ENCODE measurements at regions not wholly inside any gene's neighbourhood (a gene's known extent, or its start where the extent isn't known, plus 50 kb on each side); places are given as distances from the start of the nearest gene placed in this dataset.
"Not testable (repeated sequence)": the region's sequence is repeated elsewhere in the genome, so short reads cannot be mapped to it uniquely, and the experiment has no call there.

- no peak for DNase-seq (ENCODE audit: low read depth)
Measured at GRCh38 chr16:8453359-8453758, 137.0 kb downstream of the TMEM114 start.

DNA sequence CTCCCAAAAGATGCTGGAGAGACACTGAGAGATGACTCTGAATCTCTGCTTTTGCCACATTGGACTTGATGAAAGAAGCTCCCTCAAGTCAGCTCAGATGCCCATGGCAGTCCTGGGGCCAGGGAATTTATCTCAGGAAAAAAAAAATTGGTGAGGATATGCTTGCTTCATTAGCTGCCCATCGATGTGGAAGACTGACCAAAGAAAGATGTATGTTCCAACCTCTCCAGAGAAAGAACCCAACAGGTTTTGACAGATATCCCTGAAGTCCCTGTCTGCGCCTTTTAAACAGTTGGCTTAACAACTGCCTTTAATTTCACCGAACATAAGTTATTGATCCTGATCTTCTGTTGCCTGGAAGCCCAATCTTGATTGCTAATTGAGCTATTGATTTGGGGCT is 137.4 kb downstream of the TMEM114 start:
- no peak for DNase-seq (ENCODE audit: low read depth)

- DNase-seq (ENCODE audit: low read depth), result no peak
Measured at GRCh38 chr16:8436931-8437330, 153.4 kb downstream of the TMEM114 start.

DNA sequence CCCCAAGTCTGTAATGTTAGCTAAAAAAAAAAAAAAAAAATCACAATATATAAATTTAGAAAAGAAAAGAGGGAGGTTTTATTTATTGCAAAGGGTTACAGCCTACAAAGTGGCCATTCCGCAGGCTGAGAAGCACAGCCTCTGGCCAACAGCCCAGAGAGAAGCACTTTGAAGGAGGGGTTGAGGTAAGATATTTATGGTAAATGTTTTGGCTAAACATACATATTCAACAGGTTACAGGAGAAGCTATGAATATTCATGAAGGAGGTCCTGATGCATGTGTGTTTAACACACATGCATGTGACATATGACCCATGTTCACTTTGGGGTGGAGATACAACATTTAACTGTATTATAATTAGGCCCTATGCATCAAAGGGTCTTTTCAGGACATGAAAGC is 158.5 kb downstream of the TMEM114 start:
- DNase-seq (ENCODE audit: low read depth), result no peak

DNA sequence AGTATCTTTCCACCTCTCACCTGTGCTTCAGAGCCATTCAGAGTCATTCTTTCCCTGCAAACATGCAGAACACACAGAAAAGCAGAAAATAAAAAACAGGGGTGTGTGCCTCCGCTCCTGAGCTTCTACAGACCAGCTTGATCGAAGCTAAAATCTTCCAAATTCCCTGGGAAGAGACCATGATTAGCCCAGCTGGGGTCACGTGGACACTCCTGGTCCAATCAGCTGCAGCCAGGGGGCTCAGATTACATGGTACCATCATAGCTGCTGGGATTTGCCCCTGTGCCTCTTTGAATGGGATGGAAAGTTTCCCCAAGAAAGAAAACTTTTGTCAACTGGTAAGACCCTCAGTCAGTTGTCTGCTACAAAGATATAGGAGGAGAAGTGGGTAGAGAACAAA is 159.9 kb downstream of the TMEM114 start:
- DNase-seq (ENCODE audit: low read depth), result no peak

GRCh38 chr16:8426569-8426968 is 163.7 kb downstream of the TMEM114 start:
- DNase-seq (ENCODE audit: low read depth), result no peak

GRCh38 chr16:8417145-8417544 is 173.2 kb downstream of the TMEM114 start:
- DNase-seq (ENCODE audit: low read depth), result no peak

- no peak for DNase-seq (ENCODE audit: low read depth)
Measured at GRCh38 chr16:8408855-8409567, 181.3 kb downstream of the TMEM114 start.

DNA sequence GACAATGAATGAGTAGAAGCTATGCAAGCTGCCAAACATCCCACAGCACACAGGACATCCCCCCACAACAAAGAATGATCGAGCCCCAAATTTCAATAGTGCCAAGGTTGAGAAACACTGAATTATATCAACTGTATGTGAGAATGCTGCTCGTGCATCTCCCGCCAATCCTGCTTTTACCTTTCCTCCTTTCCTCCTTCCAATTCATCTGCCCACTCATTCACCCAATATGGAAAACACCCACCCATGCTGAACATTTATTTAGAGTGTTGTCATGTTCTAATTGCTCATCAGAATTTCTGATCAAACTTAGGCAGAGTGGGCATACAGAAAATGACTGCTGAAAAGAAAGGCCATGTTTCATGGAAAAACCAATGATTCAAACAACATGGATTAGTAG is 183.0 kb downstream of the TMEM114 start:
- no peak for DNase-seq (ENCODE audit: low read depth)

DNA sequence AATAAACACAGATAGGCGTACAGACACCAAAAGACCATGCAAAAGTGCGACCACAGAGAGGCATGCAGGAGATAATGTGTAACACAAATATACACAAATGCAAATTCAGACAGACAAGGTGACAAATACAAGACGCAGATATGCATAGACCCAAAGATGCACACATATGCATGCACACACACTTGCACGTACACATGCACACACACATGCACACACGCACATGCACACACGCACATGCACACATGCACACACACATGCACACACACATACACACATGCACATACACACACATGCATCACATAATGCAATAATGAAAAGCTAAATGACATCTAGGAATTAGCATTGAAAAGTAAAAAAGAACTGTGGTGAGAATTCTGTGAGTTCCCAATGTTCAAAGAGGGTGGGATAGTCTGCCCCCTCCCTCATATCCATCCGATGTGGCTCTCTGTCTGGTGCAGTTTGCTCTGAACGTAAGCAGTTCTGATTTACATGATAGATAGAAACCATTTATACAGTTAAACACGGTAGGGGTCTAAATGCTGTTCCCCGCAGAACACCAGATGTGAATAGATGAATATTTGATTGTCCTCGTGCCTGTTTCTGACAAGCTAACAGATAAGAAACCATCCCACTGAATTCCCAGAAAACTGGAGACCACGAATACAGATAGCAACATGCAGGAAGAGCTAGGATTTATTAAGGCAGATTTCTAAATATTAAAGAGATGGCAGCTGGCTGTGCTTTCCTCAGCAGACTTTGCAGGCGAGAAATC is 186.1 kb downstream of the TMEM114 start:
- DNase-seq (ENCODE audit: low read depth), result no peak

DNA sequence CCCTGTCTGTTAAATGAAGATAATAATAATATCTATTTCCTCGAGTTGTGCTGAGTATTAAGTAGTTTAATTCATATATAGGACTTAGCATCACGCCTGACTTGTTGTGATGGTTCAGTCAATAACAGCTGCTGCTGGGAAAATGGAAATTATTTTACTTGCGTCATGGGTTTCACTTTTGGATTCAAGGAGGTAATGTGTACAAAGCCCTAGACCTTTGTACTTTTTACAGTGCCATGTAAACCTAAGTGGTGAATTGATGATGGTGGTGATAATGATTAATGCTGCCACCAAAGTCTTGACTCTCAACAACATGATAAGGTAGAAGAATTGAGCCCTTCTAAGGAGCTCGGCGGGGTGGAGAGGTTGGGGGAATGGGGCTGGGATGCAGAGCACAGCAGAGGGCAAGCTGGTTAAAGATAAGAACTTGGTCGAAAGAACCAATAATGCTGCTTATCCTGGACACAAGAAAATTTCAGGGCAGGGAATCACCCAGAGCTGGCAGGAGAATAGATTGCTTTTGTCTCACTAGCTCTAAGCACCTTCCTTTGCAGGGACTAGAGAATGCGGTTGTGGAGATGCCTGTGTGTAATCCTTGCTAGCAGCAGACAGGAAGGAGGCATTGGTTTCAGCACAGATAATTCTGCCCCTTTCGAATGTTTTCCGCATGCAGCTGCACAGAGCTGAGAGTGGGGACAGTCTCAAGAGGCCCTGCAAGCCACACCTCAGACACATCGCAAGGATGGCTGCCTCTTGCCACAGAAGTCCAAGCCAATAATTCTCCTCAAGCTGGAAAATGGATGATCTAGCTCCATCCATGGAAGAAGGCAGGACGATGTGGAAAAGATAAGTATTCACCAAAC is 187.1 kb downstream of the TMEM114 start:
- DNase-seq (ENCODE audit: low read depth), result no peak

- not testable (repeated sequence) for DNase-seq (ENCODE audit: low read depth)
Measured at GRCh38 chr16:8400683-8401082, 189.6 kb downstream of the TMEM114 start.

- DNase-seq (ENCODE audit: low read depth), result no peak
Measured at GRCh38 chr16:8398548-8398947, 191.8 kb downstream of the TMEM114 start.

DNA sequence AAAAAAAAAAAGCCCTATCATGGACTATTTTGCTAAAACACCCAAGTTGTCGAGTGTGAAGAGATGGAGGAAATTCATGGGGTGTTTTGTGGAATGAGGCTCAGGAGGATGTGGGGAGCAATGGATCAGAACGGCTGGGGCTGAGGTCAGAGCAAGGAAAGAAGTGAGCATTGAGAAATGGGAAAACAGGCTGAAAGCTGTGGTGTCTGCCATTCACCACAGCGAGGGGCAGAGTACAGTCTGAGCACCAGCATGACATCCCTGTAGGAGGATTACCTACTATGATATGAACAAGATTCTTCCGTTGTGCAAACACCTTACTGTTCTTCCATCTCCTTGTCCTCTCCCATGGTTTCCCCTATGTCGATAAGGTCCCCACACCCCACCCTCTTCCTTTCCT is 193.1 kb downstream of the TMEM114 start:
- DNase-seq (ENCODE audit: low read depth), result no peak

DNA sequence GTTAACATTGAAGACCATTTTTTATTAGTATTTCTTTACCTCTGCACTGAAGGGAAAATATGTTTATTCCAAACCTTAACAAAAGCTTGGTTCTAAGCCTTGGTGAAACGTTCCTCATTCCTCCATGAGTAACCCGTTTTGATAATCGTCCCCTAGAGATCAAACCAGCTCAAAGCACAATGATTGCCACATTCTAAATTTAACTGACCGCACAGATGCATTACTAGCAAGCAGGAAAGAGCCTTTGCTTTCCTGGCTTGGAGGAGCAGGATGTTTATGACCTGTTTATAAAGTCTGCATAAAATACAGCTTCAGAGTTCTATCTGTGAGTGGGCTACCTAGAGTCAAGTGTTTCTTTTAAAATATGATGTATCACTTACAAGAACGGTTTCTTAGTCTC is 193.8 kb downstream of the TMEM114 start:
- DNase-seq (ENCODE audit: low read depth), result no peak

DNA sequence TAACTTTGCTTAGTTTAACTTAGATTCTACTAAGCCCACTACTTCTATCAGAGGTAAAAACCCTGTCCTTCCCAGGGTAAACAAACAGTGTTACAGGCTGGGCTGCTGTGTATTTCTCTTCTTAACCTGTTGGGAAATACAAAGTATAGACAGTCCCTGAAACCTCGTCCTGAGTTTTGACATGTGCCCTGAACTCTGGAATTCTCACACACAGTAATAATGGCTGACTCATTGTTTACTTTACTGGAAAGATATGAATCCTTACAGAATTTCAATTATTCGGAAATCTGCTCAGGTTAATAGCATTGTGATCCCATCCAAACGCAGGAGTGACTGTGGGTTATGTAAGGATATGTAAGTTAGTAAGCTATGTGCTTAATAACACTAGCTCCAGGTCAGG is 199.1 kb downstream of the TMEM114 start:
- DNase-seq (ENCODE audit: low read depth), result no peak

GRCh38 chr16:8388684-8389083 is 201.6 kb downstream of the TMEM114 start:
- DNase-seq (ENCODE audit: low read depth), result no peak

GRCh38 chr16:8381814-8382213 is 208.5 kb downstream of the TMEM114 start:
- DNase-seq (ENCODE audit: low read depth), result no peak

GRCh38 chr16:8380311-8380710 is 210.0 kb downstream of the TMEM114 start:
- no peak for DNase-seq (ENCODE audit: low read depth)

DNA sequence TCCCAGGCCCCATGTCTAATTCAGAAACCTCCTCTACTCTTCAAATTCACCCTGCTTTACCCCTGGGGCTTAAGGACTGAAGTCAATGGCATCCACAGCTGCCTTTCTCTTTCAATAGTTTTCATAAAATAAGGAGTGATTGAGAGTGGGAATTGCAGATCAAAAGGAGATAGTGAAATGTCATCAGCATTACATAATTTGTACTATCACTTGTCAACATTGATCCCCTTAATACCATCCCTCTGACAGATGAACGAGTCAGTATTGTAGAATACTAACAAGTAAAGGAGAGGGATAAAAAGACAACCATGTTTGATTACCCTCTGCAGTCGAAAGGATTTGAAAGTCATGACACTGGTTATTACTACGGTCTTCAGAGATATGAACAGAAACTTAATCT is 212.4 kb downstream of the TMEM114 start:
- no peak for DNase-seq (ENCODE audit: low read depth)

DNA sequence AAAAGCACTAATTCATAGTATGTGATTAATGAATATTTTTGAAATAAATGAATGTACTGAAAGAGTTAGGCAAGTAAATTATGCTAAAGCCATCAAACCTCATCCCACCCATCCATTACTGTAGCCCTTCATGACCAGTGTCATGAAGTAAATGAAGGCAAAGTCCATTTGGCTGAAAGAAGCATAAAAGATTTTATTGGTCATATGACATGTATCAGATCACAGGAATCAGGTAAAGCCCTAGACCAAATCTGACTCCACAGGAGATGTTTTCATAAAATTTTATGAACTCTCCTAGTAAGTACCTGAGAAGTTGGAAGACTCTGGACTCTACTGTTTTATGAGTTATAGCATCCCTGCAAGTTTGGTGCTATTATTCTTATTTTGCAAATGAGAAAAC is 213.5 kb downstream of the TMEM114 start:
- DNase-seq (ENCODE audit: low read depth), result no peak

DNA sequence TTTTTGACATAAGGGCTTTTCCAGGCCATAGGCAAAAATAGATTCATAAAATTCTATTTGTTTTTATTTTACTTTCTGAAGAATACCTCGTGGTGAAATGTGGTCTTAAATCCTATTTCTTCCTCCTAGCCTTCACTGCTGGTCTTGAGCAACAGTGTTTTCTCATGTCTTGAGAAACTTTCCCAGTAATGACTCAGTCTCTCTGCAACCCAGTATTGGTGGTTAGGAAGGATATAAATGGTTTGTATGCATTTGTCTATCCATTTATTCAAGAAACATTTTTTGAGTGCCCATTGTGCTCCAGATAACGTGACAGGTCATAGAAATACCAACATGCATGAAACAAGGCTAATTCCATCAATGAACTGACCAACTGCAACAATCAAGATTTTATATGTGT is 213.9 kb downstream of the TMEM114 start:
- no peak for DNase-seq (ENCODE audit: low read depth)

DNA sequence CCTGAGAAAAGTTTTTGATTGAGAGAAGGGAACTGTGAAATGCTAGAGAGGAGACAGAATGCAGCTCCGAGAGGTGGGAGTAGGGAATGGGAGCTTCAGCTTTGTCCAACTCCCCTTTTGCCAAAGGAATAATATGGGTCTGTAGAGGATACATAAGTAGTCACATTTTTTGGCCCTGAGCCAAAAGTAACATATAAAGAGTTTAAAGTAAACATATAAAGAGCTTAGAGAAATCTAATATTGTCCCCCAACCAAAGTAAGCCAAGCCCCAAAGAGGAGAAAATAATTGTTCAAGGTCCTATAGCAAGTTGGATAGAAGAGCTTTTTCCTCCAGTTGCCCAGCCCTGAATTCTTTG is 215.1 kb downstream of the TMEM114 start:
- DNase-seq (ENCODE audit: low read depth), result no peak
